Epithelial cell of esophagus (primary cell): ENCODE measurements at regions not wholly inside any gene's neighbourhood (a gene's known extent, or its start where the extent isn't known, plus 50 kb on each side); places are given as distances from the start of the nearest gene placed in this dataset.
A peak's percentile ranks its signal among the peaks of the same experiment; 100 is the strongest.

Experiments used
- DNase-seq: peaks from one replicate; pipeline ENCODE4 v3.0.0; 2010; ENCODE audit warnings: low read depth
- H3K4me3 ChIP-seq: 2 replicates; pipeline ENCODE4 v1.5.1; 2011; ENCODE audit warnings: mild to moderate bottlenecking, low read length, control low read depth
- TF ChIP-seq, protein P1 (sequence below): IDR thresholded peaks from 2 replicates; pipeline ENCODE4 v1.5.1; 2011; ENCODE audit warnings: low read depth, mild to moderate bottlenecking, low read length, control low read depth, inconsistent platforms; ENCODE audit not compliant: insufficient read depth; ENCODE audit errors: missing control alignments

DNA sequence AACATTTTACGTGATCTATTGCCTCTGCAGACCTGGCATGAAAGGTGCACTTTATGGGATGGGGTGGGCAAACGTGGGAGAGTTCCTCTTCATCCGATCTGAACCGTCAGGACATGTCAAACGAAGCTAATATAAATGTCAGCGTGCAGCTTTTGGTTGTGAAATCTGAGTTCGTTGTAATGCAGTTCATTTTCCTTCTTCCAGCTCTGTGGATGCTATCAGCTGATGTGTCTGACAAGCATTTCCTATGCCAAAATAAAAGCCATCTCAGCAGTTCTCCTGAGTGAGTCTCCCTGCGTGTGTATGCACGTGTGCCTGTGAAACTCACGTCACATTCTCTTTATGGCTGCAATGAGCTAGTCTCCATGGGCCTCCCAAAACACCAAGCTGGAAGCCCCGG lies 512.3 kb downstream of the MCTP2 start:
- DNase-seq, result peak; percentile 78
- TF ChIP-seq, protein P1, sequence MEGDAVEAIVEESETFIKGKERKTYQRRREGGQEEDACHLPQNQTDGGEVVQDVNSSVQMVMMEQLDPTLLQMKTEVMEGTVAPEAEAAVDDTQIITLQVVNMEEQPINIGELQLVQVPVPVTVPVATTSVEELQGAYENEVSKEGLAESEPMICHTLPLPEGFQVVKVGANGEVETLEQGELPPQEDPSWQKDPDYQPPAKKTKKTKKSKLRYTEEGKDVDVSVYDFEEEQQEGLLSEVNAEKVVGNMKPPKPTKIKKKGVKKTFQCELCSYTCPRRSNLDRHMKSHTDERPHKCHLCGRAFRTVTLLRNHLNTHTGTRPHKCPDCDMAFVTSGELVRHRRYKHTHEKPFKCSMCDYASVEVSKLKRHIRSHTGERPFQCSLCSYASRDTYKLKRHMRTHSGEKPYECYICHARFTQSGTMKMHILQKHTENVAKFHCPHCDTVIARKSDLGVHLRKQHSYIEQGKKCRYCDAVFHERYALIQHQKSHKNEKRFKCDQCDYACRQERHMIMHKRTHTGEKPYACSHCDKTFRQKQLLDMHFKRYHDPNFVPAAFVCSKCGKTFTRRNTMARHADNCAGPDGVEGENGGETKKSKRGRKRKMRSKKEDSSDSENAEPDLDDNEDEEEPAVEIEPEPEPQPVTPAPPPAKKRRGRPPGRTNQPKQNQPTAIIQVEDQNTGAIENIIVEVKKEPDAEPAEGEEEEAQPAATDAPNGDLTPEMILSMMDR, result no peak
- H3K4me3 ChIP-seq, result no peak overlapping the region

DNA sequence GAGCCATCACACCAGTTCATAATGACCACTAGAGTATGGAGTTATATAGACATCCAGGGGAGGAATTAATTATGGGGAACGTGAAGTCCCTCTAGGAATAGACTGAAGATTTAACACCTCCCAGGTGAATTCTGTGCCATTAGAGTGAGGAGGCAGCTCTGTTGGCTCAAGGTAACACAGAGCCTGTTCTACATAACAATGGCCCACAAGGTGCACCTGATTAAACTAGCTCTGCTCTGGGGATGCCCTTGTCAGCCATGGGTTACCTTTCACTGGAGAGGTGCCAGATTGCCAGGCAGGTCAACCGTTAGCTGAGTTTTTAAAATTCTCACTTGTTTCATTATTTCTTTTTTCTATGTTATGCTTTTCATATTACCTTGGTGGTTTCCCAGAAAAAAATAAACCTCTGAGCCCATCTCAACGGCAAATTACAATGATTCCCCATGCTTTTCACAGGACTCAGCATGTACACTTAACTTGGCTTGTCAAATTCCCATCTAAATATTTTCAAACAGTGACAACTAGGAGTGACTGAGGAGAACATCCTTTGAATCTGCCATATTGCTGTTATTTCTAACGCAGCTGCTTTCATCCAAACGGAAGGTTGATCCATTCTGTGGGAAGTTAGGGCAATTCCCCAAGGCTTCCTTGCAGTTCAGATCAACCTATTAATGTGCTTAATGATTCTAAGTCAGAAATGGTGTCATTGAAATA lies 512.9 kb downstream of the MCTP2 start:
- no peak overlapping the region for H3K4me3 ChIP-seq
- DNase-seq, result no peak
- TF ChIP-seq, protein P1, result no peak

DNA sequence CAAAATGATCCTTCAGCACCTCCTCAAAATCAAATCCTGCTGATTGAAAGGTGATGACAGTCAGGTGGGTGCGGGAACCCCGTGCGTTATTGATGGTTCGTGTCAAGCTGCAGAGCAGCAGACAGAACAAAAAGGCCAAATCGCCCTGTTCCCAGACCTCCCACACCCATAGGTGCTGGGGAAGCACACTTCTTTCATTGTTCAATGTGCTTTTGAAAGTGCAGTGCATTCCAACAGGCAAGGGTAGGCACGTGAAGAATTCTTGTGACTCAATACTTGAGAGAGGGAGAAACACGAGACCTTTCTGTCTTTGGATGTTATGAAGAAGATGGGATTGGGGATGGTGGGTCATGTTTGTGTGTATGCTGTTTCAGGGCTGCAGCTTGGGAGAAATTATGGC lies 514.0 kb downstream of the MCTP2 start:
- H3K4me3 ChIP-seq, result no peak overlapping the region
- TF ChIP-seq, protein P1, result no peak
- peak; percentile 34 for DNase-seq

DNA sequence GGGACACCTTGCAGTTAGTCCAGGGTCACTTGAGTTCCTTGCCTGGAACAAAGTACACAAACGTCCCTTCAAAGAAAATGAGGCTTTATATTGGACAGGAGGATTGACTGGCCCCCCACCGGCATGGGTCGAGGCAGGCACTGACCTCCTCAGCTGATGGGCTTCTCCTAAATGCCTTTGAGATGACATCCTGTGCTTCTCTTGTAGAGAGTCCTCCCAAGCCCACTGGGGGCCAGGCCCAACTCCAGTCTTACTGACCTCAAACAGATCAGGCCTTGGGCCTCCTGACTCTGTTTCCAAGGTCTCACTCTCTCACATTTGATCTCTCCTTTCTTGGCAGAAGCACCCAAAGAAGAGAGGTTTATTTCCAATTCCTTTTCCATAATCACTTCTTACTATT lies 516.1 kb downstream of the MCTP2 start:
- TF ChIP-seq, protein P1, result no peak
- no peak overlapping the region for H3K4me3 ChIP-seq
- DNase-seq, result no peak

DNA sequence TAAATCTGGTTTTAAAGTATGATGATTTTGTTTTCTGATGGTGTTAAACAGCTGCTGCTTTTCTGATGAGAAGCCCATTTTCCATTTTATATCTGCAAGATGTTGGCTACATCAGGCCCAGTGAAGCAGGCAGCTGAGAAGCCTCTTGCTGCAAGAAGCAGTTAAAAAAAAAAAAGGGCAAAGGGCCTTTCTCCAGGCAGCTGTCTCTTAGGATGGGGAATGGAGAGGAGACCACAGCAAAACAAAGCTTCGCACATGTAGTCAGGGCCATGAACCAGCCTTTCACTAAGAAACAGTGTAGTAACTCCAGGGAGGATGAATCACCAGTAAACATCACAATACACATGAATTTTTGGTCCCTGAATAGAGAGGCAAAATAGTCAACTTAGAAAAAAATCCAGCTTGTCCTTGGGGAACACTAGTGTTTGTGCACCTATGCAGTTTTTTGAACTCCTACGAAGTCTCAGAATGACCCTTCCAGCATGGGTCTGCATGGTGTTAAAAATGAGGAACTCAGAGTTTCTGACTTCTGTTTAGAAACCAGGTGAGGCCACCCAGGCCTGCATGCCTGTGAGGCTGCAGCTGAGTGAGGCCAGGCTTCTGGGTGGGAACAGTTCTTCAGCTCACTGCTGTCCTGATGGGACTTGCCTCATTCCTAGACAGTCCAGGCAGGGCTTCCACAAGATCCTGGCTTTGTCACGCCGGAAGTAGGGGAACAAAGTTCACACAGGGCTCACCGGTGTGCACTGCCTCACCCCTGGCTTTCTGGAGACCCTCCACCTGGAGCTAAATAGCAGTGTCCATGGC lies 518.7 kb downstream of the MCTP2 start:
- no peak overlapping the region for H3K4me3 ChIP-seq
- TF ChIP-seq, protein P1, result no peak
- DNase-seq, result peak; percentile 39

DNA sequence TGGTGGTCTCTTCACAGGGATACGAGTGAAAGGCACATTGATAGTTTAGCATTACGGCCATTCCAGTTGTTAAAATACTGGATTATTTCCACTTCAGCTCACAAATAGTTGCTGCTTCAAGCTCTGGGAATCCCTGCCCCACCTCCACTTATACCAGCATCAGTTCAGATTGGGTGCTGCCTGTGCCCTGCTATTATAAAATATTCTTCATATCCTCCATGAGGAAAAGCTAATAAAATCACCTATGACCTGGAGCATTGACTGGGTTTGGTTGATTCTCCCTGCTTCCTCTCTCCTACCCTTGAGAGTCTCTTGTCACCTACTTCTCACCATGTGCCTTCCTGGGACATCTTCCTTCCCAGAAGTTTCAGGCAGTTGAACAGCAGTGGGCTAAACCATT lies 529.0 kb downstream of the MCTP2 start:
- H3K4me3 ChIP-seq, result no peak overlapping the region
- no peak for DNase-seq
- TF ChIP-seq, protein P1, result no peak
